ENCODE measurements at regions not wholly inside any gene's neighbourhood (a gene's known extent, or its start where the extent isn't known, plus 50 kb on each side); places are given as distances from the start of the nearest gene placed in this dataset.

- TF ChIP-seq EZH2phosphoT487 (IDR thresholded peaks at IDR 0.05; ENCODE audit: borderline replicate concordance, low read depth, low read length), result no peak
- TF ChIP-seq CTCF (conservative IDR thresholded peaks at IDR 0.05; ENCODE audit: low read length), result no peak
Measured at GRCh38 chr1:208866386-208866955, 622.3 kb upstream of the PLXNA2 start.
